GM18508 (cell line): ENCODE measurements at regions not wholly inside any gene's neighbourhood (a gene's known extent, or its start where the extent isn't known, plus 50 kb on each side); places are given as distances from the start of the nearest gene placed in this dataset.

Experiments
- ATAC-seq: cut with Tn5 transposase; IDR thresholded peaks from one replicate; pipeline ENCODE4 v1.9.1; 2021; ENCODE audit warnings: moderate number of reproducible peaks; ENCODE audit not compliant: insufficient read depth, unreplicated experiment

DNA sequence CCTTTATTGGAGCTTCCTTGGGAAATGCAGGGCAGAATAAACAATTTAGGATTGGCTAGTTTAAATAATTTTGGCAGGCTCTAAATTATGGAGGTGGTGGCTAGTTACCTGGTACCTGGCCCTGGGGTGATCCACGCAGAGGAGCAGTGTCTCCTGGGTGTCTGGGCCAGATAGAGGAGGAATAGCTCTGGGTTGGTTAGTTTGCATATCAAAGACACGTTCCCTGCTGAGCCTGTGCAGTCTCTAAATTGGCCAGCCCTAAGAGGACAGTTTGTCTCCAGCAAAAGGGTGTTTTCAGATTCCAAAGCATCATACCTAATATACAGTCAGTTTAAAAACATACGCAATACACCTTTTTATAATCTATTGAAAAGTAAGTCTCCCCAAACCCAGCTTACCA, 333.3 kb upstream of the TPM1 start:
- ATAC-seq = no peak

DNA sequence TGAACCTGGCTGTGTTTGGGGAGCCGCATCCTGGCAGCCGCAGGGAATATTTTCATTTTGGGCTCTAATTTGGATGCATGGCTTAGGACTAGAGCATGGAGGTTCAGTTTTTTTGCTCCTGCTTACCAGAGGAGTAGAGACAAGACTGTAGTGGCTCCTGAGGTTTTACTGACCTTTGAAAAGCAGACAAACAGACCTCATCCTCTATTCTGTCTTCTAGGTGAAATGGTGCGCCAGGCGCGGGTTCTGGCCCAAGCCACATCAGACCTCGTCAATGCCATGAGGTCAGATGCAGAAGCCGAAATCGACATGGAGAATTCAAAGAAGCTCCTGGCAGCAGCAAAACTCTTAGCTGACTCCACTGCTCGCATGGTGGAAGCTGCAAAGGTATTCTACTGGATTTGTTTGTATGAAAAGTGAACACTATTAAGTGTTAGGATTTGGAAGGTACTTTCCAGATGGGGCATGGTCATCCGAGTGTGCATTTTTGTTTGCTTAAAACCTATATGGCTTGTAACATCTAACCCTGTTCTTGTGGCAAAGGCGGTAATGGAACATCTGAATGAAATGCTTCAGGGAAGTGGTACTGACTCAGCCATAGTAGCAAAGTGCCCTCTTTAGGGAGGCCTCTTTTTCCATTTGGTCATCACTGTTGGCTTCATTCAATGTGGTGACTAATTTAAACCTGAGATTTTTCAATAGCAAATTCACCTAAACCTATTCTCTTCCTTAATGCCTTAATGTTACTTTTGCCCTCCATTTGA, 330.7 kb upstream of the TPM1 start:
- no peak for ATAC-seq

DNA sequence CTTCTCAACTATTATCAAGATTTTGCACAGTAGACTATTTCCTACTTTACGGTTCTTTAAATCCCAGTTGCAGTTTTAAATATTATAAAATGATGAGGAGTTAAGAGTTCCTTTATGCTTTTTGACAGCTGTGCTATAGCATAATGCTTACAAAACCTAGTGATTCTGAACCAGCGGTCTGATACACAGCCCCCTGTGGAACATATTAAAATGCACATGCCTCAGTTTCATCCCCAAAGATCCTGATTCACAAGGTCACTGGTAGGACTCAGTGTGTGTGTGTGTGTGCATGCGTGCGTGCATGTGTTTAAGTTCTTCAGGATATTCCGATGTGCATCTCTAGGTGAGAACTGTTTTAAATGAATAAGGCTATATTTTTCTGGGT, 330.1 kb upstream of the TPM1 start:
- no peak for ATAC-seq

- no peak for ATAC-seq
Observed at GRCh38 chr15:62715946-62716345, 326.6 kb upstream of the TPM1 start.

GRCh38 chr15:62717496-62717895, 325.1 kb upstream of the TPM1 start:
- ATAC-seq = no peak

DNA sequence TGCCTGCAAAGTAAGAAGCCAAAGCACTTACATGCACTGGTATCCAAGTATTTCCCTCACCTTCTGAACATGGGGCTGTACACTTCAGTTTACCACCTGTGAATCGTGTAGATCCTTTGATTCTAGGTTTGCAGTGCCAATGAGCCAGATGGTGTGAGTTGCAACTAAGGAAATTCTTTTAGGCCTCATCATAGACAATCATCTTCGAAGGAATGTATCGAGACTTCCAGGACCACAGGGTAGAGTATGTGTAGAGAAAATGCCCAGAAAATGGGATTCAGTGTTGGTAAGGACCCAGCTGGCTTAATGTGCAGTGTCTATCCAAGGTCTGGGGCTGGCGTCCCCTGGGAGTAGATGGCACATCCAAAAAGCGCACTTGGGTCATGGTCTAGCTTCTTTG, 323.2 kb upstream of the TPM1 start:
- no peak for ATAC-seq

DNA sequence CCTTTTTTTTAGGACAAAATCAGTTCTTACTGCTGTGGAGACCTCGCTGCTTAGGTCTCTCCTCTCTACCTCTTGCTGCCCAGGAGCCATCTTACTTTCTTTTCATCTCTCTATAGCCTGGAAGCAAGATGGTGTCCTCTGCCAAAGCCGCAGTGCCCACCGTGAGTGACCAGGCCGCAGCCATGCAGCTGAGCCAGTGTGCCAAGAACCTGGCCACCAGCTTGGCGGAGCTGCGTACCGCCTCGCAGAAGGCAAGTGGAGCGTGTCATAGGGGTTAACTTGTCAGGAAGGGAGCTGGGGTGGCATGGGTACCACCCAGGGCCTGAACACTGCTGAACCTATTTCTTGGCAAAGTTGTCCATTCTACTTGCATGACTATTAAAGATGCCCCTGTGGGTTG, 320.3 kb upstream of the TPM1 start:
- no peak for ATAC-seq

GRCh38 chr15:62726461-62726860, 316.1 kb upstream of the TPM1 start:
- no peak for ATAC-seq

GRCh38 chr15:62727501-62727900, 315.0 kb upstream of the TPM1 start:
- ATAC-seq = no peak

- no peak for ATAC-seq
Observed at GRCh38 chr15:62730825-62731224, 311.7 kb upstream of the TPM1 start.

GRCh38 chr15:62732078-62732477, 310.5 kb upstream of the TPM1 start:
- ATAC-seq = no peak

- no peak for ATAC-seq
Observed at GRCh38 chr15:62734706-62735105, 307.8 kb upstream of the TPM1 start.

GRCh38 chr15:62736756-62737155, 305.8 kb upstream of the TPM1 start:
- ATAC-seq = no peak

- no peak for ATAC-seq
Observed at GRCh38 chr15:62737551-62737950, 305.0 kb upstream of the TPM1 start.

DNA sequence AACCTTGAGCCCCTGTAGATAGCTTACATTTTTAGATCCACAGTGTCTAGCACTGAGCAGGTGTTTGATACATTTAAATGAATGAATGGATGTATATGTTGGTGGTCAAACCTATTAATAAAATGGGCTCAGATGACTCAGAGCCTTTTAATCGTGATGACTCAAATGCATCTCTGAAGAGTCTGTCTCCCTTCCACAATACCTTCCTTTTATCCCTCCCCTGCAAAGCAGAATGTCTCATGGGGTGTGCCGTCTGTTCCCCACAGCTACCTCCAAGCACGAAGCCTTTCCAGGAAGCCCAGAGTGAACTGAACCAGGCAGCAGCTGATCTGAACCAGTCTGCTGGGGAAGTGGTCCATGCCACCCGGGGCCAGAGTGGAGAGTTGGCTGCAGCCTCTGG, 303.5 kb upstream of the TPM1 start:
- ATAC-seq = no peak

DNA sequence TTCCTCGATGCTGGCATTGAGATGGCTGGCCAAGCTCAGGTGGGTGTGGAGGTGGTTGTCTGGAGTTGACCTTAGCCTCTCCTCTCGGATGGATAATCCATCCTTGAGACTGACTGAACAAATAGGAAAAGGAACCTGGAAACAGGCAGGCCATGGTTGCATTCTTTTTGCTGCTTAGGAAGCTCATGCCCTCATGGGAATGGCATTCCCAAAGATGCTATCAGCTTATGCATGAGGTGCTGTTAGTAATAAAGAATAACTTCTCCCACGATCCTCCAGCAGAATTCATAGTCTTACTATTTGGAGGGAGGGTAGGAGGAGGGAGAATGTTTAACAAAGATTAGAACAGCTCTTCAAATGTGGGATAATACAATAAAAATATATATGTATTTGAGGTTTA, 303.0 kb upstream of the TPM1 start:
- no peak for ATAC-seq

- no peak for ATAC-seq
Observed at GRCh38 chr15:62740141-62741004, 302.2 kb upstream of the TPM1 start.

DNA sequence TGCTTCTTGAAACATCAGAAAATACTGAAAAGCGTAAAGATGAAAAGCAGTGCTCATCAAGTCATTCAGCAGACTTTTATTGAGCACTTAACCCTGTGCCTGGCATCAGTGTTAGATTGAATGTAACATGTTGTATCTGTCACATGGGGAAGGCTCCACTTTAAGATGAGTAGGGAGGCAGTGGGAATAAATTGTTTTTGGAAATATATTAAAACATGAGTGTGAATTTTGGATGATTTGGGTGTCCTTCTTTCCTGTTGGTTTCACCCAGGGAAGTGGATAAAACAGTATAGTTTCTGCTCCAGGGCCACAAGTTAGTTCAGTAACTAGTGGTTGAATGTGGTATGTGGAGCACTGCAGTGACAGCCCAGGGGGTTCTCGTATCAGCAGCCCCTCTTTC, 301.4 kb upstream of the TPM1 start:
- no peak for ATAC-seq

DNA sequence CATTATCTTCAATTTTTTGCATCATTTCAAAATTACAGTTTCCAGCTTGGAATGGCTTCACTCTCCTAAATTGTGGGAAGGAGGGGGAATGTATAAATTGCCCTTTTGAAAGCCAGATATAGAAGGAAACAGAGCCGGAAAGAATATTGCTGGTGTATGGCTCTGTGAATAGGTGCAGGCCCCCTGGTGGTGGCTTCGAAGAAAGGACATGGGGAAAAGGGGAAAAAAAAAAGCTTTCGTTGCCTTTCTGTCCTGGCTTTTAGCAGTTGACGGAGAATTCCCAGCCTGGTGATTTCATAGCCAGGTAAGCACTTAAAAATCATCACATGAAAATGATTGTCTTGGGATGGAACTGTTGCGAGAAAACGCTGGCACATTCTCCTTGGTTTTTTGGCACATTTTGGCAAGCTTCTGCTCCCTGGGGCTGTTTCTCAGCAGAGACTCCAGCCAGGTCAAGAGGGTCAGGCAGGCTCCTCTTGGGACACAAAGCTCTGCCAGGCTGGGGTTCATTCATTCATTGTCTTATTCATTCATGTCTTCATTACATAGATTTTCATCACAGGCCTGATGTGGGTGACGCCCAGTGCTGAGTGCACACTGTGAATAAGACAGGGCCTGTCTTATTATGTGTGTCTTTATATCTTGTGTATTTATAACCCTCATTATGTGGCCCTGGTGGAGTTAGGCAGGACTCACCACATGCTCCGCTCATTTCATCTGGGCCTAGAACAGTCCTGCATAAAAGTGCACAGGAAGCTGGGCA, 300.0 kb upstream of the TPM1 start:
- ATAC-seq = no peak

DNA sequence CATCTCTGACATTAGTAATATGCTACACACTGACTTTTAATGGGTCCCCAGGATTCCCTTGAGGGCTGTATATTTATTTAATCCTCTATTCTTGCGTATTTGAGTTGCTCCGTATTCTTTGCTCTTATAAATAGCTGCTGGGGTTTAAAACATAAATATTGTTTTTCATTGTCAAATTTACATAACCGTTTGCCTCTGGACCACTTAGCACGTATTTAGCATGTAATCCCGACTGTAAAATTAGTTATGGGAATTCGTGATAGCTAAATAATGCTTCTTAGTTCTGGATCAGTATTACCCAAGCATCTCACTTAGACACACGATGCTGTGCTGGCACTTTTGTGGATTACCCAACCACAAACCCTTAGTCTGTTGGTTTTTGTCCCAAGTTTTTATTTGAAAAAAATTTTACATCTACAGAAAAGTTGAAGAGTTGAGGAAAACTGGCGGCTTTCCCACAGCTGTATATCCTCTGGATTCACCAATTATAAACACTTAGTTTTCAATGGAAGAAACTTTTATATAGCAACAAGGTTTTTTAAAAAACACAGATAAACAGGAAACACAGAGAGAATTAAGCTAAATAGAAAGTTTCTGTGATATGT, 296.8 kb upstream of the TPM1 start:
- ATAC-seq = no peak

- no peak for ATAC-seq
Observed at GRCh38 chr15:62748196-62748595, 294.4 kb upstream of the TPM1 start.
